AG04450 (cell line): ENCODE measurements at regions not wholly inside any gene's neighbourhood (a gene's known extent, or its start where the extent isn't known, plus 50 kb on each side); places are given as distances from the start of the nearest gene placed in this dataset.

ENCODE experiments used
- CTCF ChIA-PET: fragments of 300-600, 350-600 bp; formaldehyde crosslinking; extraction: SDS; loops from one replicate; lab custom pipeline; 2022; ENCODE audit warnings: antibody characterized with exemption, inconsistent platforms; lab: Charles Lee
- POLR2A ChIA-PET: fragments of 350-600 bp; formaldehyde crosslinking; extraction: SDS; loops from one replicate; lab custom pipeline; 2021; ENCODE audit warnings: antibody characterized with exemption, inconsistent platforms; lab: Yijun Ruan, JAX
- DNase-seq: peaks from one replicate; pipeline ENCODE4 v3.0.0-alpha.2; 2011; ENCODE audit warnings: low read depth, low spot score
- H3K27ac ChIP-seq: one replicate; pipeline ENCODE4 v1.5.1; 2012; ENCODE audit warnings: low read depth, low read length, control low read depth
- H3K27me3 ChIP-seq: one replicate; pipeline ENCODE4 v1.6.0; 2012; ENCODE audit warnings: low read length; ENCODE audit not compliant: control insufficient read depth, insufficient read depth
- H3K4me3 ChIP-seq: 2 replicates; pipeline ENCODE4 v1.5.1; 2011; ENCODE audit warnings: mild to moderate bottlenecking, low read depth, low read length, control low read depth
- H3K9me3 ChIP-seq: 2 replicates; pipeline ENCODE4 v1.5.1; 2012; ENCODE audit warnings: low read length; ENCODE audit not compliant: control insufficient read depth, insufficient read depth
- TF ChIP-seq, protein P1 (sequence below): IDR thresholded peaks from 2 replicates; pipeline ENCODE4 v1.5.1; 2011; ENCODE audit warnings: low read depth, low read length, control low read depth, inconsistent platforms

DNA sequence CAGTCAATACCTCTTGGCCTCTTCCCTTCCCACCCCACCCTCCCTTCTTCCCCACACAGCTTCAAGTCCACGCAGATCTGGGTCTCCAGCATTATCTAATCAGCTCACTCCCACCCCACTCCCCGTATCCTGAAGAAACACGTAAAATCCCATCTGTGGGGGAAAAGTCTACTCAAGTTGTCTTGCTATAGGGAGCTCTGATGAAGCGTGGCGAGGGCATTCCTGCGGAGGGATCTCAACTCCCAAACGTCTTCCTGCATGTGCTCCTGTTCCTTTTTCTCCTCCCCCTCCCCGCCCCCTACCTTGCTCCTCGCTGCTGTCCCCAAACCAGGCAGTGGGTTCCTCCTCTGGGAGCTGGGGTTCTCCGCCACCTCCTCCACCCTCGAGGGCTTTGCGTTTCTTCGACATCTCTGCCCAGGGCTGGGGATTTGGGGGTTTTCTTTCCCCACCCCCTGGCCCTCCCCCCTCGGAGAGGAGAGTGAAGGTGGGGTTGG, 181.8 kb downstream of the TBXT start:
- Histone ChIP-seq H3K4me3 (peak overlapping the region; percentile 70), H3K9me3 (peaks cover 3% of the 10 kb centered on the region; the same call in 1 of the 2 replicates), H3K27me3 (no peaks in the 10 kb centered on the region), H3K27ac (no peak overlapping the region)
- TF ChIP-seq, protein P1, sequence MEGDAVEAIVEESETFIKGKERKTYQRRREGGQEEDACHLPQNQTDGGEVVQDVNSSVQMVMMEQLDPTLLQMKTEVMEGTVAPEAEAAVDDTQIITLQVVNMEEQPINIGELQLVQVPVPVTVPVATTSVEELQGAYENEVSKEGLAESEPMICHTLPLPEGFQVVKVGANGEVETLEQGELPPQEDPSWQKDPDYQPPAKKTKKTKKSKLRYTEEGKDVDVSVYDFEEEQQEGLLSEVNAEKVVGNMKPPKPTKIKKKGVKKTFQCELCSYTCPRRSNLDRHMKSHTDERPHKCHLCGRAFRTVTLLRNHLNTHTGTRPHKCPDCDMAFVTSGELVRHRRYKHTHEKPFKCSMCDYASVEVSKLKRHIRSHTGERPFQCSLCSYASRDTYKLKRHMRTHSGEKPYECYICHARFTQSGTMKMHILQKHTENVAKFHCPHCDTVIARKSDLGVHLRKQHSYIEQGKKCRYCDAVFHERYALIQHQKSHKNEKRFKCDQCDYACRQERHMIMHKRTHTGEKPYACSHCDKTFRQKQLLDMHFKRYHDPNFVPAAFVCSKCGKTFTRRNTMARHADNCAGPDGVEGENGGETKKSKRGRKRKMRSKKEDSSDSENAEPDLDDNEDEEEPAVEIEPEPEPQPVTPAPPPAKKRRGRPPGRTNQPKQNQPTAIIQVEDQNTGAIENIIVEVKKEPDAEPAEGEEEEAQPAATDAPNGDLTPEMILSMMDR: no peak
- DNase-seq: no peak
- POLR2A ChIA-PET: interaction anchor here (1.3 kb wide), 1 partner anchor 61 kb away, joined by 3 read pairs; no protein-coding TSS in a partner anchor
- CTCF ChIA-PET: interaction anchor here (1.1 to 1.3 kb wide), 3 partner anchors 18 to 120 kb away, joined by 3 to 4 read pairs (median 3); no protein-coding TSS in a partner anchor

DNA sequence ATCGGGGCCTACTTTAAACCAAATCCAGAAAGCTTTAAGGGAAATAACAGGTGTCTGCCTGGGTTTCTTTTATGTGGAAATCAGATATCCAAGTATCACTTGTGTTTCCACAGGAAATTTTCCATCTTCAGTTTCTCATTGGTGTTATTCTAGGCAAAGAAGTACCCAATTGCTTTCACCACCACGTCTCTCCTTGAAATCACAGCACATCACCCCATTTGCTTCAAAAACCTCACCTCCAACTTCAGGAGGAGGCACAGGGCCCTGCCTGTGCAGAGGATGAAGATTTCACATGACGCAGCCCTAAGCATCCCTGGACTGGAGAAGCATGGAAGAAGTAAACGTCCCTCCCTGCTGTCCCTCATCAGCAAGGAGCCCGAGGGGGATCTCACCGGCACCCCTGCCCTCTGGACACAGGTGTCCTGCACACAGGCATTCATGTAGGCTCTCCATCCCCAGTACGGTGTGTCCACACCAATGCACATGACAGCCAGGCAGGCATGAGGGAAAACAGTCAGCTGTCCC, 182.3 kb downstream of the TBXT start:
- Histone ChIP-seq H3K4me3 (peak overlapping the region; percentile 70), H3K27ac (no peak overlapping the region), H3K27me3 (no peaks in the 10 kb centered on the region), H3K9me3 (peaks cover 3% of the 10 kb centered on the region; the same call in 1 of the 2 replicates)
- TF ChIP-seq, protein P1: no peak
- no peak for DNase-seq
- CTCF ChIA-PET: interaction anchor here (1.1 to 1.3 kb wide), 3 partner anchors 18 to 120 kb away, joined by 3 to 4 read pairs (median 3); no protein-coding TSS in a partner anchor
- POLR2A ChIA-PET: interaction anchor here (1.3 kb wide), 1 partner anchor 62 kb away, joined by 3 read pairs; no protein-coding TSS in a partner anchor

DNA sequence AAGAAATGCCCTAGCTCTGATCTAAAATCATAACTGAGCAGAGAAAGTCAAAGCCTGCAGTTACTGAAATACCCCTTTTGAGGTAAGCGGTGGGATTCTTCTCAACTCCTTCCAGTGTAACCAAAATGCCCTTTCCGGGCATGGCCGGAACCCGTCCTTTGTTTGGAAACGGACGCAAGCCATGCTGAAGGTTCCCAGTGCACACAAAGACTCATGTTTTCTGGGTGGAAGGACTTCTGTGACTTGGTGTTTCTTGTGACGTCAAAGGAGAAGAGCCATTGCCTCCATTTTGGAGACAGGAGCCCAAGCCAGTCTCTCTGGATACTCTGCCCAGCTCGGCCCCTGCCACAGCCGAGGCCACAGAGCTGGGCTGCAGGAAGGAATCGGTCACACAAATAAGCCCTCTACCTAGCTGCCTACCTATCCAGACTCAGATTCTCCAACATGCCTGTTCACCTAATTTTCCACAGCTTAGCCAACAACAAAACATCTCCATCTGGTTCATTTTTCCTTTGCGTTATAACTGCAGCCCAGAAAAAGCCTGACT, 182.8 kb downstream of the TBXT start:
- POLR2A ChIA-PET: interaction anchor here (1.3 kb wide), 1 partner anchor 62 kb away, joined by 3 read pairs; no protein-coding TSS in a partner anchor

DNA sequence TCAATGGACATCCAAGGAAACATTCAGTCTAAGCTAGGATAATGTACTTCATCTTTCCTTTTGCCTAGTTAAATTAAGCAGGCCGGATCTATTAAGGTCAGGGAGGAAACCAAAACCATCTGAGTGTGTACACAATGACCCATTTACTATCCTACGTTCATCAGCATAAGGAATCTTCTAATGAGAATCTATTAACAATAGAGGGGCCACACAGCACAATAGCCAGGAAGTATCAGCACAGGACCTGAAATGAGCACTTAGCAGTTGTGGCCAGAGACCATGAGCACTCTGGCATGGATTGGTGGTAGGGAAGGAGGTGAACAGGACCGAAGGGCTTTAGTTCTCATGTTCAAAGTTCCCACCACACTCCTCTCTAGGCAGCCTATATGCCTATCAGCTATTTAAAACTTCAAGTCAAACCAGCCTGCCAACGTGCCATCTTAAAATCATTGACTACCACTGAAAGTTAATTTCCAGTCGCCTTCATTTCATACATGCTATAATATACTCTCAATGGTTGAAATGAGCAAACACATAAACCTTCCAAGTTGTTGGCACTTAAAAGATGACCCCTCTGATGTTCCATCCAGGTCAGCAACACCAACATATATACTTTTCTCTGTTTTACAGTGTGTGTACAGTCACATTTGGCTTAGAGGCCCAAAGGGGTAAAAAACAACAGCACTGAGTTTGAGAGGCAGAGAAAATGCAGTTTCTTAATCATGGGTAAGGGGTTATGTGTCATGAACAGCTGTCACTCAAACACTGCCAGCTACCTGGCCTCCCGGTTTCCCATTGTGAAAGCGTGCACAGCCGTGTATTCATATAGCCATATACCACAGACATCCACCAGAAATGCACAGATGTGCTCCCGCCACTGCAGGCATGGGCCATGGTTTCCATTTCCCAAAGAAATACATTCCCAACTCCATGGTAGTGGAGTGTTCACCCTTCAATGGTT, 184.3 kb downstream of the TBXT start:
- CTCF ChIA-PET: interaction anchor here (1.1 kb wide), 1 partner anchor 11 kb away, joined by 3 read pairs; no protein-coding TSS in a partner anchor
- Histone ChIP-seq H3K4me3 (no peak overlapping the region), H3K27ac (no peak overlapping the region), H3K27me3 (no peaks in the 10 kb centered on the region), H3K9me3 (no peaks in the 10 kb centered on the region; the same call in 1 of the 2 replicates)
- TF ChIP-seq, protein P1: no peak
- no peak for DNase-seq
- POLR2A ChIA-PET: no interaction called here

More for the DNA sequence above, 182.8 kb downstream of the TBXT start:
- DNase-seq: no peak
- H3K27ac ChIP-seq: no peak overlapping the region
- TF ChIP-seq, protein P1: no peak
- H3K27me3 ChIP-seq: no peaks in the 10 kb centered on the region
- CTCF ChIA-PET: interaction anchor here (1.3 kb wide), 1 partner anchor 19 kb away, joined by 3 read pairs; no protein-coding TSS in a partner anchor
- peaks cover 3% of the 10 kb centered on the region; the same call in 1 of the 2 replicates for H3K9me3 ChIP-seq
- H3K4me3 ChIP-seq: no peak overlapping the region
